HG02571 (cell line): ENCODE measurements at regions not wholly inside any gene's neighbourhood (a gene's known extent, or its start where the extent isn't known, plus 50 kb on each side); places are given as distances from the start of the nearest gene placed in this dataset.
"Not testable (repeated sequence)": the region's sequence is repeated elsewhere in the genome, so short reads cannot be mapped to it uniquely, and the experiment has no call there.

Source experiments
- ATAC-seq: cut with Tn5 transposase; IDR thresholded peaks from one replicate; pipeline ENCODE4 v1.9.1; 2021; ENCODE audit warnings: mild to moderate bottlenecking, moderate library complexity; ENCODE audit not compliant: unreplicated experiment

DNA sequence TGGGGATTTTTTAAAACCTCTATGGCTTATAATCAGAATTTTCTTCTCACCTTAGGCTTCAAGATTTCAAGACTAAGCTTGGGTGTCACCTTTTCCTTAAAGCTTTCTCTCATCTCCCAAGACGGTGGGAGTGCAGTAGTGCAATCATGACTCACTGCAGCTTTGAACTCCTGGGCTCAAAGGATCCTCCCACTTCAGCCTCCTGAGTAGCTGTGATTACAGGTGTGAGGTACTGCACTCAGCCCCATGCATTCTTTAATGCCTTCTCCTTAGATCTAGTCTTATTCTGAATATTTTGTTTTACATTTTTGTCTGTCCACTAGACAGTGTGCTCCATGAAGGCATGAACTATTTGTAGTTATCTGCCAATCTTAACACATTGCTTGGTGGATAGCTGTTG is 55.7 kb upstream of the FAT3 start:
- no peak for ATAC-seq

- ATAC-seq, result no peak
Observed at GRCh38 chr11:92167571-92167970, 57.0 kb upstream of the FAT3 start.

- no peak for ATAC-seq
Observed at GRCh38 chr11:92166335-92166734, 58.3 kb upstream of the FAT3 start.

DNA sequence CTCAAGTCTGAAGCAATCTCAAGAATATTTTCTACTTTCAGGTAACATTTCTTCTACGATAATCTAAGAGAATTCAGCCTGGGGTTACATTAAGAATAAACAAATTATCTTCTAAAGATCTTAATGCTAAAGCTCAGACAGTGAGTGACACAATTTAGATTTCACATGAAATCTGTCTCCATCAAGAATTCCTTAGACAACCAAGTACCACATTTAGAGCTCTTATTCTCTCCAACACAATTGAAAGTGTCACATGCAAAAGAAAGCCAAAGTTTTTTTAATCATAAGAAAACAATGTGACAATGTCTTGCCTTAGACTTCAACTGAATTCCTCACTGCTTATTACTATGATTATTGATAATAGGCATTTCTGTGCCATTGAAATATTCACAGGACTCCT is 60.7 kb upstream of the FAT3 start:
- ATAC-seq, result no peak

DNA sequence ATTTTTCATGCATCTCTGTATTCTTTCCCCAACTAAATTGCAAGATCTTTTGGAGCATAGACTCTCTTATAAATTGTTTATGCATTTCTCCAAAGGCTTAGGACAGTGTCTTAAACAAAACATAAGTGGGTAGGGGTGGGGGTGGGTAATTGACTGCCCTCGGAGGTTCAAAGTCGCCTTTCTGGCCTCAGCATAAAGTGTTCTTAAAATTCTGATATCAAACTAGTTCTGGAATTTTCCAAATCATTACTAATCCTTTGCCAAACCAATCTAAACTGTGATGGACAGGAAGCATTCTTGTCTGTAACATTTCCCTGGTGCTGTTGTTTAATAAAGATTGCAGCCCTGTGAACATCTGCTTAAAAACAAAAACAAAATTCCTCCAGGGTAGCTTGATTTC is 61.8 kb upstream of the FAT3 start:
- ATAC-seq, result no peak

DNA sequence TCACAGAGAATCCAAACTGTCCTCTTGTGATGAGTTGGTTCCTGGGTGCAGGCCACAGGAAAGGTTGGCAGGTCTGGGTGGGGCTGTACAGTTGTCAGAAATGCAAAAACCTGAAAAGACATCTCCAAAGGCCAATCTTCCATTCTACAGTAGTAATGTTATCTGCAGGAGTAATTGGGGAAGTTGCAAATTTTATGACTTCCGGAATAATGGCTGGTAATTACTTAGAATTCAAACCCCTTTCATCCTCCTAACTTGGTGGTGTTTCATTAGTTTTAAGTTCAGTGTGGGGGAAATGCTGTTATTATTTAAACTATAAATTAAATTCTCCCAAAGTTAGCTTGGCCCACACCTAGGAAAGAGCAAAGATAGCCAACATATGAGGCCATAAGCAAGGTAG is 64.7 kb upstream of the FAT3 start:
- ATAC-seq, result no peak

DNA sequence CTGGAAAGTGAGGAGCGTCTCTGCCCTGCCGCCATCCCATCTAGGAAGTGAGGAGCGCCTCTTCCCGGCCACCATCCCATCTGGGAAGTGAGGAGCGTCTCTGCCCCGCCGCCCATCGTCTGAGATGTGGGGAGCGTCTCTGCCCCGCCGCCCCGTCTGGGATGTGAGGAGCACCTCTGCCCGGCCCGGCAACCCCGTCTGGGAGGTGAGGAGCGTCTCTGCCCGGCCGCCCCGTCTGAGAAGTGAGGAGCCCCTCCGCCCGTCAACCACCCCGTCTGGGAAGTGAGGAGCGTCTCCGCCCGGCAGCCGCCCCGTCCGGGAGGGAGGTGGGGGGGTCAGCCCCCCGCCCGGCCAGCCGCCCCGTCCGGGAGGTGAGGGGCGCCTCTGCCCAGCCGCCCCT is 67.2 kb upstream of the FAT3 start:
- not testable (repeated sequence) for ATAC-seq

GRCh38 chr11:92154611-92155010 is 70.0 kb upstream of the FAT3 start:
- ATAC-seq, result no peak

- ATAC-seq, result no peak
Observed at GRCh38 chr11:92154110-92154509, 70.5 kb upstream of the FAT3 start.

- no peak for ATAC-seq
Observed at GRCh38 chr11:92153542-92153941, 71.1 kb upstream of the FAT3 start.

DNA sequence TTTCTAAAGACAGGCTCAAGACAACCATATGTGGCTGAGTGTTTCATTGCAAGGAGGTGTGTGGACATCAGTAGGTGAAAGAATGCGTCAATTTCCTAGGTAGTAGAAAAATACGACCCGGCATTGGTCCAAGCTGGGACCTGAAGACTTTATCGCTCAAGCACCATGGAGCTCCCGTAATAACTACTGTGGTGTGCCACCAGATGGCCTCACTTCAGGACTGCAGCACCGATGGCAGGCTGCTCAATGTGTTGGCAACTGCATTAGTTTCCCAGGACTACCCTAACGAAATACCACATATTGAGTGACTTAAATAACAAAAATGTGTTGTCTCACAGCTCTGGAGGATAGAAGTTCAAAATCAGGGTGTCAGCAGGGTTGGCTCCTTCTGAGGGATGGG is 72.4 kb upstream of the FAT3 start:
- no peak for ATAC-seq

GRCh38 chr11:92149996-92150395 is 74.6 kb upstream of the FAT3 start:
- ATAC-seq, result no peak

DNA sequence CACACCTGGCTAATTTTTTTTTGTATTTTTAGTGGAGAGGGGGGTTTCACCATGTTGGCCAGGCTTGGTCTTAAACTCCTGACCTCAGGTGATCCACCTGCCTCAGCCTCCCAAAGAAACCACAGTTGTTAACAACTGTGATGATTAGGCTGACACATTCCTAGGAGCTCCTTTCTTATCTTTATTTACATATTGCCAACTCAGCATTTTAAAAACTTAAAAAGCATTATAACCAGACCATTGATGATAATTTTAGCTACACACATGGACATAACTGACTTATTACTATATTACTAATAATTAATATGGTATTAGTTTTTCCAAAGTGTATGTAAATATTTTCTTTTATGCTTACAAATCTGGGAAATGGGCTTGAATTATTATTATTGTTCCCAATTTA is 82.9 kb upstream of the FAT3 start:
- ATAC-seq, result no peak

DNA sequence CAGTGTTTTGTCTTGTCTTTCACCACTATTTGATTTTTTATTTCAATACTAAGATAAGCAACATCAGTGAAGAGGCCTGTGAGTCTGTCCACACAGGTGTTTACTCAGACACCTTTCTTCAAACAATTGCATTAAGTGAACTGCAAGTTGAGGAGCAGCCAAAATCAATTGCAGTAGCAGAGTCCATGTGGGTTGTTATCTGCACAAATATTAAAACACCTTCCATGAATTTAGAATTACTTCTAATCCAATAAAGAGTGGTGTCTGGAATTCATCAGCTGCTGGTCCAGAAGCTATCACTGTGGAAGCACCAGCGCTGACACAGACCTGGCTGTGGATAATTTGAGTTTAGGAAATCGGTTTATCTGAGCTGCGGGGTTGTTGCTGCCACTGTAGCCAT is 83.5 kb upstream of the FAT3 start:
- ATAC-seq, result no peak

GRCh38 chr11:92140021-92140420 is 84.6 kb upstream of the FAT3 start:
- no peak for ATAC-seq

DNA sequence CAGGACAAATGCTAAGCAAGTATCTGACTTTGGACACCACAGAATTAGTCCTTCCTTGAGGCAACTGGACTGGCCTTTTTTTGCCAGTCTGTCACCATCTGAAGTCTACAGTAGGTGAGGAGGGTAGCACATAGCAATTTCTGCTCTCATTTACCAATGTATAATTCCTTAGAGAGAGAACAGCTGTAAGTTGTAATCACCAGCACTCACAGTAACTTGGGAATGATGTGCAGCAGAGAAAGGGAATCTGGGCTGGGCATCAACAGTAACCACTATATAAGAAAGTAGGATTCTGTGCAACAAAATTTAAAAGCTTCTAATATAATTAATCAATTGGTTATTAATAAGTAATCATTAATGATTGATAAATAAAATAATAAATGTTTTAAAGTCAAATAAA is 86.3 kb upstream of the FAT3 start:
- no peak for ATAC-seq

- ATAC-seq, result no peak
Observed at GRCh38 chr11:92137747-92138146, 86.9 kb upstream of the FAT3 start.

DNA sequence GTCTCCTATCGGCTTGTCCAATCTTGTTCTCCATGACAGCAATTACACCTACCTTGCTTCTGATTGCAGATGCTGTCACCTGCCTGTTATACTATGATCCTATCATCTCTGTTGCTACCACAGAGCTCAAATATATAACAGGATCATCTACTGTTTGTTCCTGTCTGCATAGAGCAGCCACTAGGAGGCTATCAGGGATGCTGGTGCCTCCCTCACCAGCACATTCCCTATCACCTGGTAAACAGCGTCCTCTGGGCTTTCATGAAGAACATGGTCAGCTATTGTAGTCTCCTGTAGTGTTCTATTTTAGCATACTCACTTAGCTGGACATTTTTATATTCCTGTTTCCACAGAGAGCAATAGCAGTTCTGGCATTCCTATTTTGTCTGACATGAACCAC is 87.8 kb upstream of the FAT3 start:
- ATAC-seq, result no peak

- ATAC-seq, result no peak
Observed at GRCh38 chr11:92131289-92131865, 93.2 kb upstream of the FAT3 start.

DNA sequence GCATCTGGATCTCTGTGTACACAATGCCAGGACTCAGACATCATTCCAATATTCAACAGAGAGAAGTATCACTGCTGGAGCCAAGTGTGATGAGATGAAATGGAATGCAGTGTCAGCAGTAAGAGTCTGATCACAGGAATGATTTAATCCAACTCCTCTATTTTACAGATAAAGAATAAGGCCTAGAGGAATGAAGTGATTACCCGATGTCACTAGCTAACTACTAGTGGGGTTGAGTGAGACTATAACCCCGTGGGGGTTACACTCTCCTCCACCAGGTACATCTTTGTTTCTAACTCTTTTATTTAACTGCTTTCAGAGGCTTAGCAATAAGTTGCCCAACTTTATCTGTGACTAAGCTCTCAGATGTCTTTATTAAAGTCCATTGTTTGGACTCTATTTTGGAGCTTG is 94.2 kb upstream of the FAT3 start:
- ATAC-seq, result no peak

DNA sequence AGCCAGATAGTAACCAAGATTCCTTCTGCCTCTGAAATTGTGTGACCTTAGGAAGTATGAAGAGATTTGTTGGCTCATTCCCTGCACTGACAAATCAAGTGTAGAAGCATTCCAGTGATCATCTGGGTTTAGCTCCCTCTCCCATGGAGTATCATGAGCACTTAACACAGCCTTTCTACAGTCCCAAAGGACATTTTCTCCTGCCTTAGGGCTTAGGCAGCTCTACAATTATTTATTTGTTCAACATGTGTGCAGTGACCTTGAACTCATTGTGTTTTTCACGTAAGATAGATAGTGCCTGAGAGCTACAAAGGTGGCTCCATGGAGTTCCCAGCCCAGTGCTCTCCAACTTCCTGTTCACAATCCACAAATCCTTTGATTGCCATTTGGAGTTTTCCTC is 94.8 kb upstream of the FAT3 start:
- ATAC-seq, result no peak

DNA sequence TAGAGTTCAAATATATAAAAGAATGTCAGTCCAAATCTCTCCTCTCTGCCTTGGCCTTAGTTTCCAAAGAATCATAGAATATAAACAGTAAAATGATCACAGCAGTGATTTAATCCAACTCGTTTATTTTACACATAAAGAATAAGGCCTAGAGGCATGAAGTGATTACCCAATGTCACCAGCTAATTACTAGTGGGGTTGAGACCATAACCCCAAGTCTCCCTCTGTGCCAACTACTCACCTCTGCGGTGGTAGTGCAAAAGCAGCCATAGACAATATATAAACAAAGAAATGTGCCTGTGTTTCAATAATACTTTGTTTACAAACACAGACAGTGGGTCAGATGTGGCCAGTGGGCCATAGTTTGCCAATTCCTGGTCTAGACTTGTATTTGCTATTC is 96.6 kb upstream of the FAT3 start:
- no peak for ATAC-seq

GRCh38 chr11:92125321-92125720 is 99.3 kb upstream of the FAT3 start:
- no peak for ATAC-seq

GRCh38 chr11:92123540-92123939 is 101.1 kb upstream of the FAT3 start:
- no peak for ATAC-seq
